CD1c-positive myeloid dendritic cell (primary cell): ENCODE measurements at regions not wholly inside any gene's neighbourhood (a gene's known extent, or its start where the extent isn't known, plus 50 kb on each side); places are given as distances from the start of the nearest gene placed in this dataset.
"Not testable (repeated sequence)": the region's sequence is repeated elsewhere in the genome, so short reads cannot be mapped to it uniquely, and the experiment has no call there.

Experiments
- DNase-seq: peaks from one replicate; pipeline ENCODE4 v3.0.0-alpha.2; 2016; ENCODE audit errors: extremely low spot score

GRCh38 chr5:117435203-117435602 is 860.6 kb upstream of the SEMA6A start:
- no peak for DNase-seq

GRCh38 chr5:117434254-117434653 is 859.6 kb upstream of the SEMA6A start:
- DNase-seq, result no peak

- no peak for DNase-seq
These were observed 859.2 kb upstream of the SEMA6A start for GRCh38 chr5:117433818-117434217.

- no peak for DNase-seq
These were observed 856.5 kb upstream of the SEMA6A start for GRCh38 chr5:117431091-117431490.

- no peak for DNase-seq
These were observed 850.5 kb upstream of the SEMA6A start for GRCh38 chr5:117425163-117425562.

- no peak for DNase-seq
These were observed 849.9 kb upstream of the SEMA6A start for GRCh38 chr5:117424559-117424958.

- DNase-seq, result no peak
These were observed 842.9 kb upstream of the SEMA6A start for GRCh38 chr5:117417501-117417900.

- no peak for DNase-seq
These were observed 840.3 kb upstream of the SEMA6A start for GRCh38 chr5:117414926-117415325.

GRCh38 chr5:117411701-117412100 is 837.1 kb upstream of the SEMA6A start:
- no peak for DNase-seq

- no peak for DNase-seq
These were observed 830.6 kb upstream of the SEMA6A start for GRCh38 chr5:117405197-117405596.

GRCh38 chr5:117394506-117395157 is 820.0 kb upstream of the SEMA6A start:
- no peak for DNase-seq

GRCh38 chr5:117393125-117393524 is 818.5 kb upstream of the SEMA6A start:
- DNase-seq, result no peak

- DNase-seq, result no peak
These were observed 805.7 kb upstream of the SEMA6A start for GRCh38 chr5:117380316-117380715.

- no peak for DNase-seq
These were observed 804.9 kb upstream of the SEMA6A start for GRCh38 chr5:117379521-117379920.

- DNase-seq, result no peak
These were observed 802.1 kb upstream of the SEMA6A start for GRCh38 chr5:117376748-117377147.

GRCh38 chr5:117359895-117360294 is 785.3 kb upstream of the SEMA6A start:
- no peak for DNase-seq

GRCh38 chr5:117357886-117358285 is 783.3 kb upstream of the SEMA6A start:
- no peak for DNase-seq

- no peak for DNase-seq
These were observed 772.7 kb upstream of the SEMA6A start for GRCh38 chr5:117347280-117347679.

- DNase-seq, result not testable (repeated sequence)
These were observed 769.1 kb upstream of the SEMA6A start for GRCh38 chr5:117343726-117344125.

GRCh38 chr5:117337064-117337749 is 762.6 kb upstream of the SEMA6A start:
- no peak for DNase-seq

GRCh38 chr5:117336208-117336607 is 761.6 kb upstream of the SEMA6A start:
- DNase-seq, result no peak

- DNase-seq, result no peak
These were observed 758.4 kb upstream of the SEMA6A start for GRCh38 chr5:117333011-117333410.

GRCh38 chr5:117332341-117332740 is 757.7 kb upstream of the SEMA6A start:
- DNase-seq, result no peak

GRCh38 chr5:117327511-117327910 is 752.9 kb upstream of the SEMA6A start:
- DNase-seq, result no peak
